Heart left ventricle (tissue), 16 donors: ENCODE measurements at regions not wholly inside any gene's neighbourhood (a gene's known extent, or its start where the extent isn't known, plus 50 kb on each side); places are given as distances from the start of the nearest gene placed in this dataset.
A peak's percentile ranks its signal among the peaks of the same experiment; 100 is the strongest.

Experiments
- ATAC-seq, 4 donors: fragments of 200-7000 bp; cut with Tn5 transposase; one replicate each; pipeline ENCODE4 v1.9.1; 2020 to 2022; ENCODE audit warnings: moderate library complexity in 4 of 4, mild to moderate bottlenecking in 3 of 4, moderate number of reproducible peaks in 1 of 4
- DNase-seq, 5 donors: peaks; one replicate each; pipeline ENCODE4 v3.0.0-alpha.2; 2020
- H3K27ac ChIP-seq, 12 donors: fragments of 200-600 bp; sonication (generic) in 4 of 12; one replicate each; pipeline versions ENCODE4 v1.5.0 to v1.8.0; 2016 to 2022; ENCODE audit warnings: mild to moderate bottlenecking in 2 of 12
- H3K27me3 ChIP-seq, 9 donors: fragments of 200-600 bp; sonication (generic) in 2 of 9; one replicate each; pipeline versions ENCODE4 v1.5.1 to v1.8.0; 2016 to 2022; ENCODE audit warnings: mild to moderate bottlenecking in 3 of 9
- H3K36me3 ChIP-seq, 9 donors: fragments of 200-600 bp; sonication (generic) in 2 of 9; one replicate each; pipeline versions ENCODE4 v1.5.0 to v1.8.0; 2018 to 2022; ENCODE audit warnings: mild to moderate bottlenecking in 2 of 9
- H3K4me1 ChIP-seq, 12 donors: fragments of 200-600 bp; sonication (generic) in 4 of 12; one replicate each; pipeline versions ENCODE4 v1.5.0 to v1.8.0; 2016 to 2022; ENCODE audit warnings: mild to moderate bottlenecking in 3 of 12
- H3K4me3 ChIP-seq, 12 donors: fragments of 200-600 bp; sonication (generic) in 4 of 12; one replicate each; pipeline versions ENCODE4 v1.5.0 to v1.8.0; 2017 to 2022; ENCODE audit warnings: mild to moderate bottlenecking in 9 of 12, moderate library complexity in 4 of 12
- H3K9me3 ChIP-seq, 12 donors: fragments of 200-600 bp; sonication (generic) in 4 of 12; one replicate each; pipeline versions ENCODE4 v1.5.0 to v1.8.0; 2016 to 2022; ENCODE audit warnings: mild to moderate bottlenecking in 1 of 12
- CTCF ChIP-seq, 12 donors: fragments of 200-600 bp; sonication (generic) in 4 of 12; IDR thresholded peaks; one replicate each; pipeline versions ENCODE4 v1.5.0 to v1.8.0; 2018 to 2022; ENCODE audit warnings: antibody characterized with exemption in 12 of 12, mild to moderate bottlenecking in 5 of 12
- POLR2A ChIP-seq, 2 donors: fragments of 450-650 bp; IDR thresholded peaks; one replicate each; pipeline ENCODE4 v1.6.1; 2017; ENCODE audit warnings: antibody characterized with exemption in 2 of 2, mild to moderate bottlenecking in 2 of 2, moderate library complexity in 2 of 2
- WGBS, 4 donors: extraction: QIAGEN DNeasy Blood & Tissue Kit in 2 of 4; methylation state at CpG; one replicate each; pipeline versions ENCODE4 v1.1.5 to v1.1.7; 2013 to 2018; 5-methylcytosine and 5-hydroxymethylcytosine counted together
- intact Hi-C, 10 donors: fragments of 100-400 bp; cut with DNase I; formaldehyde crosslinking; loops; one replicate each; pipeline versions ENCODE4 v1.11.1 to v1.14.2; 2022
- donor health status: ischemic (EF 13 %, LVEDD 7.1; RV severe dilation, severe dysfunction).
- donor health status: healthy with polysubstance abuse.
- donor health status: DM: no; HTN: yes; CAD: no.
- donor health status: DM: no; HTN: no; CAD: no.
- donor health status: ischemic (EF 25% LVEDD 6.9; RV normal size, moderate dysfunction).
- donor health status: ischemic (EF 25% LVEDD 5.7; RV mildly dilated, moderate dysfunction).
- donor health status: healthy.
- donor health status: DM: yes; HTN: yes; CAD: no.
- donor health status: ischemic (EF 35%, LVEDD 5.7; RV mildly dilated, moderate dysfunction).
- donor health status: nonischemic (EF 11% LVEDD 7.7; RV severe dilation, severe dysfunction).
- donor health status: DM: yes; HTN: yes; CAD: no.
- donor health status: PGD.
- donor health status: ischemic (EF 29% LVEDD 5.4; RV normal size, mild dysfunction).
- donor health status: nonischemic (EF 23%, LVEDD 6.1; RV moderate dilation, normal function).

- intact Hi-C loops = no loop called here
- DNase-seq (no peak), ATAC-seq (no peak)
- H3K27ac ChIP-seq = peak overlapping the region in 1 of 12 donors; percentile 68
- H3K4me3 ChIP-seq = no peak overlapping the region
- TF ChIP-seq CTCF (IDR thresholded peaks at IDR 0.05) = no peak
- no peak for TF ChIP-seq POLR2A (IDR thresholded peaks at IDR 0.05)
- H3K36me3 ChIP-seq = no peaks in the 10 kb centered on the region
- WGBS, 4 donors = 81 to 93% (median 90%) methylated on average over 8 of the region's 8 CpGs
- H3K4me1 ChIP-seq = peaks cover 0 to 16% (median 0%) of the 10 kb centered on the region in 12 donors
- H3K27me3 ChIP-seq = no peaks in the 10 kb centered on the region
- H3K9me3 ChIP-seq = no peaks in the 10 kb centered on the region
Measured at GRCh38 chr4:13920111-13920875, 292.8 kb upstream of the BOD1L1 start.

- TF ChIP-seq POLR2A (IDR thresholded peaks at IDR 0.05) (no peak), CTCF (IDR thresholded peaks at IDR 0.05) (no peak)
- DNase-seq = peak in 3 of 5 donors; percentile 22 to 66 (median 39)
- Histone ChIP-seq H3K9me3 (no peaks in the 10 kb centered on the region), H3K4me3 (no peak overlapping the region), H3K36me3 (no peaks in the 10 kb centered on the region), H3K4me1 (peaks cover 0 to 16% (median 0%) of the 10 kb centered on the region in 12 donors), H3K27ac (peak overlapping the region in 1 of 12 donors; percentile 46), H3K27me3 (no peaks in the 10 kb centered on the region)
- peak; percentile 57 to 85 (median 80) for ATAC-seq
- 37 to 53% (median 45%) methylated on average over 3 of the region's 3 CpGs for WGBS, 4 donors
- intact Hi-C loops = no loop called here
Measured at GRCh38 chr4:13920901-13921300, 293.4 kb upstream of the BOD1L1 start.

GRCh38 chr4:13921805-13922204 is 294.3 kb upstream of the BOD1L1 start:
- ATAC-seq = no peak
- no peak for DNase-seq
- WGBS, 4 donors = 44 to 70% (median 59%) methylated on average over 1 of the region's 1 CpG
- Histone ChIP-seq H3K4me1 (peaks cover 0 to 16% (median 0%) of the 10 kb centered on the region in 12 donors), H3K4me3 (no peak overlapping the region), H3K27ac (no peak overlapping the region), H3K27me3 (no peaks in the 10 kb centered on the region), H3K36me3 (no peaks in the 10 kb centered on the region), H3K9me3 (peaks cover 0 to 2% (median 0%) of the 10 kb centered on the region in 12 donors)
- TF ChIP-seq POLR2A (IDR thresholded peaks at IDR 0.05) (no peak), CTCF (IDR thresholded peaks at IDR 0.05) (no peak)
- intact Hi-C loops = no loop called here

- no peak overlapping the region for H3K27ac ChIP-seq
- H3K27me3 ChIP-seq = no peaks in the 10 kb centered on the region
- no peak for DNase-seq
- intact Hi-C loops = no loop called here
- H3K4me1 ChIP-seq = peaks cover 0 to 16% (median 0%) of the 10 kb centered on the region in 12 donors
- peaks cover 0 to 4% (median 0%) of the 10 kb centered on the region in 12 donors for H3K9me3 ChIP-seq
- ATAC-seq = no peak
- H3K36me3 ChIP-seq = no peaks in the 10 kb centered on the region
- TF ChIP-seq POLR2A (IDR thresholded peaks at IDR 0.05) = no peak
- no peak for TF ChIP-seq CTCF (IDR thresholded peaks at IDR 0.05)
- 89 to 94% (median 93%) methylated on average over 2 of the region's 2 CpGs for WGBS, 4 donors
- H3K4me3 ChIP-seq = no peak overlapping the region
Measured at GRCh38 chr4:13922459-13922858, 294.9 kb upstream of the BOD1L1 start.
